SK-N-SH (cell line): ENCODE measurements at regions not wholly inside any gene's neighbourhood (a gene's known extent, or its start where the extent isn't known, plus 50 kb on each side); places are given as distances from the start of the nearest gene placed in this dataset.

Source experiments
- CTCF ChIA-PET: fragments of 300-600, 350-600 bp; formaldehyde crosslinking; extraction: SDS; loops from one replicate; lab custom pipeline; 2021; lab: Yijun Ruan, JAX
- POLR2A ChIA-PET: fragments of 350-600 bp; sonication (Branson Sonifier 250); formaldehyde crosslinking; extraction: SDS; loops from one replicate; lab custom pipeline; 2020; ENCODE audit warnings: antibody characterized with exemption, inconsistent platforms; lab: Yijun Ruan, JAX
- DNase-seq: peaks from one replicate; pipeline ENCODE4 v3.0.0; 2012
- H2AFZ ChIP-seq: fragments of 200-600 bp; sonication (generic); 2 replicates; pipeline ENCODE4 v1.8.1; 2016; ENCODE audit warnings: antibody characterized with exemption, mild to moderate bottlenecking, low read depth
- H3F3A ChIP-seq: fragments of 200-600 bp; sonication (generic); replicated peaks from 2 replicates; pipeline ENCODE3; 2016; ENCODE audit warnings: antibody characterized with exemption, mild to moderate bottlenecking; ENCODE audit not compliant: insufficient read depth
- H3K27ac ChIP-seq, 2 experiments: fragments of 200-500 bp in 1 of 2; fragments of 200-600 bp in 1 of 2; sonication (Bioruptor generic) in 1 of 2; sonication (generic), shearing (Covaris generic) in 1 of 2; 2 replicates each; pipeline versions ENCODE4 v1.5.1 to v1.6.1; 2014 to 2016; ENCODE audit warnings: low read depth in 2 of 2, inconsistent platforms in 1 of 2, low read length in 1 of 2, mild to moderate bottlenecking in 1 of 2, mixed read lengths in 1 of 2
- H3K27me3 ChIP-seq: fragments of 200-600 bp; sonication (generic), shearing (Covaris generic); 2 replicates; pipeline ENCODE4 v1.6.1; 2016; ENCODE audit warnings: mixed run types; ENCODE audit not compliant: insufficient read depth
- H3K36me3 ChIP-seq, 2 experiments: fragments of 200-500 bp in 1 of 2; fragments of 200-600 bp in 1 of 2; sonication (Bioruptor generic) in 1 of 2; sonication (generic) in 1 of 2; replicated peaks in 1 of 2; 2 replicates each; pipeline versions ENCODE3 to v1.5.1; 2014 to 2016; ENCODE audit warnings: low read length in 1 of 2, mild to moderate bottlenecking in 1 of 2; ENCODE audit not compliant: insufficient read depth in 2 of 2, control insufficient read depth in 1 of 2
- H3K4me1 ChIP-seq, 2 experiments: fragments of 200-500 bp in 1 of 2; fragments of 200-600 bp in 1 of 2; sonication (Bioruptor generic) in 1 of 2; sonication (generic), shearing (Covaris generic) in 1 of 2; 2 replicates each; pipeline versions ENCODE4 v1.5.1 to v1.6.1; 2014 to 2016; ENCODE audit warnings: low read depth in 1 of 2, low read length in 1 of 2, mixed run types in 1 of 2; ENCODE audit not compliant: insufficient read depth in 2 of 2, control insufficient read depth in 1 of 2
- H3K4me2 ChIP-seq: fragments of 200-600 bp; sonication (generic), shearing (Covaris generic); 2 replicates; pipeline ENCODE4 v1.6.1; 2017; ENCODE audit warnings: mixed run types
- H3K4me3 ChIP-seq, 2 experiments: fragments of 200-500 bp in 1 of 2; fragments of 200-600 bp in 1 of 2; sonication (Bioruptor generic) in 1 of 2; sonication (generic), shearing (Covaris generic) in 1 of 2; 2 replicates each; pipeline versions ENCODE4 v1.5.1 to v1.8.1; 2014 to 2016; ENCODE audit warnings: low read depth in 2 of 2, inconsistent platforms in 1 of 2, low read length in 1 of 2, mild to moderate bottlenecking in 1 of 2, mixed read lengths in 1 of 2, moderate library complexity in 1 of 2
- H3K79me2 ChIP-seq: fragments of 200-600 bp; sonication (generic); 2 replicates; pipeline ENCODE4 v1.8.1; 2017; ENCODE audit warnings: mild to moderate bottlenecking; ENCODE audit not compliant: insufficient read depth
- H3K9ac ChIP-seq: fragments of 200-600 bp; sonication (generic); 2 replicates; pipeline ENCODE4 v1.6.1; 2017; ENCODE audit warnings: mixed run types
- H3K9me2 ChIP-seq: fragments of 200-600 bp; sonication (generic); 2 replicates; pipeline ENCODE4 v1.6.1; 2017; ENCODE audit warnings: mixed run types
- H3K9me3 ChIP-seq: fragments of 200-600 bp; sonication (generic); 2 replicates; pipeline ENCODE4 v1.6.1; 2017; ENCODE audit warnings: mixed run types, mild to moderate bottlenecking, moderate library complexity
- H4K20me1 ChIP-seq: fragments of 200-600 bp; sonication (generic); 2 replicates; pipeline ENCODE4 v1.6.1; 2017; ENCODE audit warnings: mild to moderate bottlenecking, mixed run types; ENCODE audit not compliant: insufficient read depth
- CHD2 ChIP-seq: fragments of 150-350 bp; IDR thresholded peaks from 2 replicates; pipeline ENCODE4 v1.6.1; 2018; ENCODE audit warnings: low read length; ENCODE audit not compliant: partially characterized antibody
- EZH2phosphoT487 ChIP-seq: fragments of 200-600 bp; sonication (generic); IDR thresholded peaks from 2 replicates; pipeline ENCODE4 v1.6.1; 2017; ENCODE audit warnings: low read depth, mixed run types, mild to moderate bottlenecking, antibody characterized with exemption, moderate library complexity, borderline replicate concordance
- FOSL2 ChIP-seq: IDR thresholded peaks from 2 replicates; pipeline ENCODE4 v1.4.0; 2012; ENCODE audit warnings: low read depth, mild to moderate bottlenecking, moderate library complexity, borderline replicate concordance
- FOXJ3 ChIP-seq: sonication (generic); formaldehyde crosslinking; IDR thresholded peaks from 2 replicates; pipeline ENCODE4 v1.5.1; 2020; ENCODE audit warnings: mild to moderate bottlenecking, missing genetic modification reagents
- JUND ChIP-seq: IDR thresholded peaks from 2 replicates; pipeline ENCODE4 v1.4.0; 2012
- NFIC ChIP-seq: IDR thresholded peaks from 2 replicates; pipeline ENCODE4 v1.4.0; 2012; ENCODE audit warnings: borderline replicate concordance
- RAD21 ChIP-seq: IDR thresholded peaks from 2 replicates; pipeline ENCODE4 v1.6.1; 2012; ENCODE audit warnings: mild to moderate bottlenecking, low read length
- RCOR1 ChIP-seq: fragments of 150-350 bp; IDR thresholded peaks from 2 replicates; pipeline ENCODE4 v1.6.1; 2017; ENCODE audit warnings: antibody characterized with exemption, low read length
- RFX5 ChIP-seq: IDR thresholded peaks from 2 replicates; pipeline ENCODE4 v1.6.1; 2012; ENCODE audit warnings: mild to moderate bottlenecking, improper control_type of control experiment, low read length
- WGBS: methylation state at CpG from one replicate; pipeline ENCODE4 v1.1.6; 2017; ENCODE audit warnings: low lambda C conversion rate; 5-methylcytosine and 5-hydroxymethylcytosine counted together

GRCh38 chr14:83260751-83261150 is 1727.1 kb upstream of the SEL1L start:
- Histone ChIP-seq H3K9me3 (no peaks in the 10 kb centered on the region), H3K27ac (no peak overlapping the region), H2AFZ (no peak overlapping the region), H3K79me2 (no peaks in the 10 kb centered on the region), H3K27me3 (no peaks in the 10 kb centered on the region), H3K36me3 (no peaks in the 10 kb centered on the region), H4K20me1 (no peaks in the 10 kb centered on the region), H3K9ac (no peak overlapping the region), H3K9me2 (no peaks in the 10 kb centered on the region), H3K4me1 (no peaks in the 10 kb centered on the region), H3K4me2 (no peak overlapping the region), H3K4me3 (no peak overlapping the region), H3F3A (no peaks in the 10 kb centered on the region)
- ChIA-PET POLR2A (no interaction called here), CTCF (no interaction called here)
- no peak for TF ChIP-seq JUND
- TF ChIP-seq FOXJ3 (CRISPR knock-in tag), result no peak
- TF ChIP-seq FOSL2, result no peak
- TF ChIP-seq EZH2phosphoT487, result no peak
- TF ChIP-seq CHD2, result no peak
- WGBS, result 49% methylated on average over 3 of the region's 3 CpGs
- no peak for DNase-seq

GRCh38 chr14:83269583-83269982 is 1735.9 kb upstream of the SEL1L start:
- WGBS, result 2% methylated on average over 3 of the region's 3 CpGs
- CTCF ChIA-PET, result interaction anchor here (1.5 kb wide), 1 partner anchor 31 kb away, joined by 3 read pairs; no protein-coding TSS in a partner anchor
- H3K9ac ChIP-seq, result no peak overlapping the region

GRCh38 chr14:83271663-83272062 is 1738.0 kb upstream of the SEL1L start:
- under 1% methylated on average over 2 of the region's 2 CpGs for WGBS
- ChIA-PET POLR2A (no interaction called here), CTCF (no interaction called here)
- H2AFZ ChIP-seq, result no peak overlapping the region
- no peak overlapping the region for H3K27ac ChIP-seq
- H3K4me2 ChIP-seq, result no peak overlapping the region
- H3K9me3 ChIP-seq, result no peaks in the 10 kb centered on the region
- no peaks in the 10 kb centered on the region for H3K36me3 ChIP-seq
- H3K27me3 ChIP-seq, result no peaks in the 10 kb centered on the region
- no peaks in the 10 kb centered on the region for H3K4me1 ChIP-seq
- H3K9ac ChIP-seq, result no peak overlapping the region
- H4K20me1 ChIP-seq, result no peaks in the 10 kb centered on the region
- TF ChIP-seq RCOR1, result no peak
- TF ChIP-seq RAD21, result no peak
- H3K9me2 ChIP-seq, result no peaks in the 10 kb centered on the region
- H3K79me2 ChIP-seq, result no peaks in the 10 kb centered on the region
- H3K4me3 ChIP-seq, result no peak overlapping the region
- no peak for DNase-seq
- H3F3A ChIP-seq, result no peaks in the 10 kb centered on the region

More at GRCh38 chr14:83269583-83269982, 1735.9 kb upstream of the SEL1L start:
- H3K36me3 ChIP-seq, result no peaks in the 10 kb centered on the region
- no peaks in the 10 kb centered on the region for H4K20me1 ChIP-seq
- POLR2A ChIA-PET, result no interaction called here
- no peak overlapping the region for H3K4me3 ChIP-seq
- H3K4me1 ChIP-seq, result no peaks in the 10 kb centered on the region
- no peaks in the 10 kb centered on the region for H3K79me2 ChIP-seq
- no peaks in the 10 kb centered on the region for H3K9me3 ChIP-seq
- H2AFZ ChIP-seq, result no peak overlapping the region
- TF ChIP-seq JUND (no peak), NFIC (no peak), FOSL2 (no peak), RFX5 (no peak)
- H3K27ac ChIP-seq, result no peak overlapping the region
- DNase-seq, result no peak
- no peaks in the 10 kb centered on the region for H3K27me3 ChIP-seq
- H3K9me2 ChIP-seq, result no peaks in the 10 kb centered on the region
- no peak overlapping the region for H3K4me2 ChIP-seq
- H3F3A ChIP-seq, result no peaks in the 10 kb centered on the region
